ENCODE measurements at regions not wholly inside any gene's neighbourhood (a gene's known extent, or its start where the extent isn't known, plus 50 kb on each side); places are given as distances from the start of the nearest gene placed in this dataset.

- Histone ChIP-seq H3K4ac (ENCODE audit: low read depth, low read length) (no peak overlapping the region), H3K14ac (ENCODE audit: insufficient read depth, low read length) (no peak overlapping the region), H3K27ac (ENCODE audit: insufficient read length, low read depth, low read length) (no peak overlapping the region), H3K79me1 (ENCODE audit: insufficient read depth, low read depth, low read length, poor library complexity, severe bottlenecking) (no peaks in the 10 kb centered on the region), H2AK5ac (ENCODE audit: insufficient read length, low read length) (no peak overlapping the region), H3K56ac (ENCODE audit: insufficient read length, low read depth, low read length) (no peak overlapping the region), H3K4me2 (ENCODE audit: insufficient read depth, insufficient read length, low read length) (no peak overlapping the region), H3K9me3 (ENCODE audit: control insufficient read depth, low read depth, low read length) (no peaks in the 10 kb centered on the region), H3T11ph (ENCODE audit: low read length) (no peak overlapping the region), H4K8ac (replicated peaks; ENCODE audit: insufficient read length, low read depth, low read length) (no peak overlapping the region), H4K20me1 (ENCODE audit: control insufficient read depth, insufficient read depth, insufficient read length) (no peaks in the 10 kb centered on the region), H2BK5ac (ENCODE audit: insufficient read length, low read length) (no peak overlapping the region), H3K4me1 (ENCODE audit: insufficient read depth, low read length) (peaks cover 4% of the 10 kb centered on the region; the same call in 1 of the 2 replicates), H2BK12ac (ENCODE audit: insufficient read length, low read depth, low read length) (no peak overlapping the region), H4K5ac (ENCODE audit: insufficient read length, low read depth, low read length) (no peak overlapping the region), H2BK20ac (ENCODE audit: low read depth, low read length, poor library complexity, severe bottlenecking) (no peak overlapping the region), H3K18ac (ENCODE audit: insufficient read length, low read depth, low read length) (no peak overlapping the region), H4K91ac (ENCODE audit: insufficient read length, low read depth, low read length) (no peak overlapping the region), H3K23me2 (ENCODE audit: insufficient read length, low read depth, low read length, poor library complexity, severe bottlenecking) (no peaks in the 10 kb centered on the region), H3K79me2 (ENCODE audit: insufficient read depth, low read length) (no peaks in the 10 kb centered on the region), H2BK15ac (ENCODE audit: low read depth, low read length) (no peak overlapping the region), H3K23ac (ENCODE audit: insufficient read length, low read depth, low read length) (no peak overlapping the region), H2AFZ (ENCODE audit: low read length) (no peak overlapping the region), H2BK120ac (ENCODE audit: low read depth, low read length, poor library complexity, severe bottlenecking) (no peak overlapping the region), H3K27me3 (ENCODE audit: insufficient read depth, low read length) (no peaks in the 10 kb centered on the region; the same call in 1 of the 2 replicates), H3K9ac (ENCODE audit: extremely low read depth, insufficient read length, low read length) (no peak overlapping the region)
- Mint-ChIP-seq H3K27ac (no peak overlapping the region), H3K4me3 (no peak overlapping the region), H3K36me3 (ENCODE audit: insufficient read depth in 1 of 3, low read depth in 3 of 3) (no peaks in the 10 kb centered on the region; a peak in 2 of 7 replicates), H3K9me3 (no peaks in the 10 kb centered on the region; a peak in 1 of 5 replicates), H3K4me1 (peaks cover 10 to 12% of the 10 kb centered on the region in 2 experiments), H3K27me3 (ENCODE audit: low read depth) (peaks cover 4% of the 10 kb centered on the region)
- WGBS (ENCODE audit: extremely low coverage, insufficient read length, low lambda C conversion rate) = no CpG with 5 or more reads among the region's 13 CpGs
- DNase-seq = no peak
- TF ChIP-seq CTCF (conservative IDR thresholded peaks at IDR 0.05) = no peak
These were observed 111.4 kb upstream of the CDC42BPA start for GRCh38 chr1:227429447-227430359.
